HG03039 (cell line): ENCODE measurements at regions not wholly inside any gene's neighbourhood (a gene's known extent, or its start where the extent isn't known, plus 50 kb on each side); places are given as distances from the start of the nearest gene placed in this dataset.

Experiments used
- ATAC-seq: cut with Tn5 transposase; IDR thresholded peaks from one replicate; pipeline ENCODE4 v1.9.1; 2021; ENCODE audit warnings: mild to moderate bottlenecking, moderate library complexity; ENCODE audit not compliant: unreplicated experiment

DNA sequence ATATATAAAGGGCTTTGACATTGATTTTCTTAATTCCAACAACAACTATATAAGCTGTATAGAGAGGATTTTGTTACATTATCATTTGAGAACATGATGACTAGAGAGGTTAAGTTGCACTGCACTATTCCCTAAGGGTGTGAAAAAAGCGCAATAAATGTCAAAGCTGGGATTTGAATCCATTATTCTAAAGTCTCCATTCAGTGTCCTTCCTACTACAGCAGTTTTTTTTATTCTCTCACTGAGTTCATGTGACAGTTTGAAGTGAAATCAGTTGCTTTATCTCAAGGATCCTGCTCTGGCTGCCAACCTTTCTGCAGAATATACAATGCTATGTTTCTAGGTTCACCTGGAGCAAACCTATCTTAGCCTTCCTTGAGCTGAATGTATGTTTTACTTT, 177.5 kb downstream of the ANKRD50 start:
- no peak for ATAC-seq

DNA sequence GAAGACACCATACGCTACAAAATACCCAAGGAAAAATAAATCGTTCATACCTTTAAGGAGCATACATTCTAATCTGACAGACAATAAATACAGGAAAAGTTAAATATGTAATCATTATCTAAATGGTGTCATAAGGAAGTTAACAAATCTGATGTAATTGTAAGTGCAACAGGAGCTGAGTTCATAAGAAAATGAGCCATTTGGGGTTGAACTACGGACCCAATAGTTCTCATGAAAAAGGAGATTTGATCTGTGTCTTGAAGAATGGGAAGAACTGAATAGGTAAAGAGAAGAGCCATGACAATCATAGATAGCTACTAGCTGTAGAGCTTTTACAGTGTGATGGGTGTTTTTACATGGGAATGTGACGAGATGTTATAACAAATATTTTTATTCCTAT, 175.6 kb downstream of the ANKRD50 start:
- no peak for ATAC-seq

DNA sequence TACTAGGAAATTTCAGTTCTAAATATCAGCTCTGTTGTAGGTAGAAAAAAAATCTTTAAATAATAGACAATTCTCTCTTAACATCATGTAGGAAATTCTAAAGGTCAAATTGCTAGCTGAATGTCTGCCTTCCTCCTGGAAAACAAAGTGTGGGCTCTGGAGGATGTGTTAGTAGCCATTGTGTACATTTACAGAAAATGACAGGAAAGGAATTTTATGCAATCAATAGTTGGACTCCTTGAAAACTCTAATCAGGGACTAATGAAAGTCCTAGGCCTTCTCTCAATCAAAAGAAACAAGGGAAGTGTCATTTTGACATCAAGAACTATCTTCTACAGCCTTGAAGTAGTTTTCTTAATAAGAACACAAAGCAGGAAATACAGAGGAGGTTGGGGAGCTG, 174.6 kb downstream of the ANKRD50 start:
- ATAC-seq: no peak

DNA sequence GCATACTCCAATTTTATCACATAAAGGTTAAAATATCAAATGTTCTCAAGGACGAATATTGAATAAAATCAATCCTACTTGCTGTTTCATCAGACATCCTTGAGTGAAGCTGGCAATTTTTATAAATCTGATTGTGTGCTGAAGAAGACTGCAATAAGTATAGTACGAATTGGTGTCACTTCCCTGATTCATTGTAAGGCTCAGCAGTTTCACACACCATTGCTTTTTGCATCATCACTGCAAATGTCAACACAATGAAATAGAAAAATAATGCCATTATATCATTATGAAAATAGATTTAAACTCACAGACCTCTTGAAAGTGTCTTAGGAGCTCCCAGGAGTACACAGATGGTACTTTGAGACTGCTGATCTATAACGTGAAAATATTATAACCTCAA, 172.5 kb downstream of the ANKRD50 start:
- no peak for ATAC-seq

DNA sequence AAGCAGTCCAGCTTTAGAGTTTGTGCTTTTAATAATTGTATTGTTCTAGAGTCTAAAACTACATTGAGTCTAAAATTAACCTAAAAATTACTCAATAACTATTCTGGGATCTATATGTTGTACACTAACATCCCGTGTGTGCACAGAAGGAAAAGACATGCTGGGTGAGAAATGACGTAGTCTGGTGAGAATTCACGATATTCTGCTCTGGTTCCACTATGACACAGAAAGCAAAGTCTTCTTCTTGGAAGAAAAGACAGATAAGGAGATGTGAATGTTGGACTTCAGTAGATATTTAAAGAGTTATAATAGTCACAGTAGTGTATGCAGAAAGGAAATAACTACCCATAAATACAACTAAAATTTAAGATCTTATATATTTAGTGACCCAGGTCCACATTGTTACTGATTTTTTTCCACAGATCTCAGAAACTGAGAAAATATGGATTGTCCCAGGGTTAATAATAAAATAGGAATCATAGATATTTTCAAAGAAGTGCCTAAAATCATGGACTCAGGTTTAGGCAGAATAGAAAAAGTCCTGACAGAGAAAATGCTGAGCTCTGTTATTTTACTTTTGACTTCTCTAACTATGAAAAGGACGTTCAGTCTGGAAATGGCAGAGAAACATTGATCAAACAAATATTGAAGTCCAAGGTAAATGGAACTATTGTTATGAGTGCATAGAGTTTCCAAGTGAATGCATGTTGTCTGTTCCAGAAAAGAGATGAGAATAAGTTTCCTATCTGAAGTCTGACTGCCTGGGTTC, 170.7 kb downstream of the ANKRD50 start:
- ATAC-seq: no peak

DNA sequence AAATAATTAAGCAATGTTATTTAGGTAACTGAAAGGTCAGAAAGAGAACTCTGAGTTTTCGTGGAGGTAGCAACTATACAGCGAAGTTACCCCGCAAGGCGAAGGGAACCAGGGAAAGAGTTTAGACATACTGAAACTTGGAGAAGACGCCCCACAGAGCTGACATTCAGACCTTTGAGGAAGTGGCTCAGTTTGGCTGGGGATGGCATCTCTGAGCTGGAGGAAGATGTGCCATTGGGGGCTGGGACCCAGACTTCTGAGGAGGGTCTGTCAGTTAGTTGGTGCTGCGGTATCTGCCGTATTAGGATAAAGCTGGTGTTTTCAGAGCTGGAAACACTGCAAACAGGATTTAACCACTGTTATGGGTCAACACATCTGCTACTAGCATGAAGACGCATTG, 156.6 kb downstream of the ANKRD50 start:
- no peak for ATAC-seq

DNA sequence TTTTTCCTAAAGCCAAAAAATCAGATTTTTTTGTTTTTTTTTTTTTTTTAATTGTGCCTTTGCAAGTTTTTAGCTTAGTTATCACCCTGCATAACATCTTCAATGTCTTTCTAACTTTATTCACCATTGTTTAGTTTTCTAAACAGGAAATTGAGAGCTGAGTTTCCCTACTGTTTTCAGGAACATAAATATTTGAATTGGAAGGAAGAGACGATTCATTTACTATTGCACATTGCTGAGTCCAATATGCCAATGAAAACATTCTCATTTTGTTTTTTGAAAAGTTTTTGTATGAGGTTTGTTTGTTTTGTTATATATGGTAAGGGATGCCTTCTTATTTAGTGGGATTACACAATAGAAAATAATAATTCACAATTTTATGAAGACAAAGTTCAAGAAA, 148.4 kb downstream of the ANKRD50 start:
- ATAC-seq: no peak

DNA sequence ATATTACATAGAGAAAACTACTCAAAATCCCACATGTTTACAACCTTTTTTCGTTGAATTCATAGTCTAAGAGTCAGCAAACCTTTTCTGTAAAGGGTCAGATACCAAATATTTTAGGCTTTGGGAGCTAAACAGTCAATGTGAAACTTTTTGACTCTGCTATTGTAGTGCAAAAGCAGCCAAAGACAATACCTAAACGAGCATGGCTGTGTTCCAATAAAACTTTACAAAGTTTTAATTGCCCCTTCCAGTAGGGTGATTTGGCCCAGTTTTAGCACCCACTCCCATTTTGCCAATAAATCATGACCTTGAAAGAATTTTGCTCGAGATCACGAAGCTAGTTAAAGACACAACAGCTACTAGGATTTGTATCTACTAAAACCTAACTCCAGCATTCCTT, 147.2 kb downstream of the ANKRD50 start:
- ATAC-seq: no peak

DNA sequence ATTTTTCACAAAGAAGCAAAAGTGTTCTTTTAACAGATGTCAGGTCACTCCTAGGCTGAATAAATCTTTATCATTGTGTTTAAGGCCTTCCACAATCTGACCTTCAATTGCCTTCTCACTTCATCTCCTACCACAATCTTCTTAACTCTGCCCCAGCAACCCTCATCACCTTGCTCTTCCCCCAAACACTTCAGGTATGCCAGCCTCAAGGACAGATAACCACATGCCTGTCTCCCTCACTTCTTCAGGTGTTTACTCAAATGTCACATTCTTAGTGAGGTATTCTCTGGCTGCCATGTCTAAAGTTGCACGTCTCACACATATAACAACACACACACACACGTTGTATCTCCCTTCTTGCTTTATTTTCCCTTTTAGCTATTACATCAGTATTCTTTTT, 146.5 kb downstream of the ANKRD50 start:
- no peak for ATAC-seq

DNA sequence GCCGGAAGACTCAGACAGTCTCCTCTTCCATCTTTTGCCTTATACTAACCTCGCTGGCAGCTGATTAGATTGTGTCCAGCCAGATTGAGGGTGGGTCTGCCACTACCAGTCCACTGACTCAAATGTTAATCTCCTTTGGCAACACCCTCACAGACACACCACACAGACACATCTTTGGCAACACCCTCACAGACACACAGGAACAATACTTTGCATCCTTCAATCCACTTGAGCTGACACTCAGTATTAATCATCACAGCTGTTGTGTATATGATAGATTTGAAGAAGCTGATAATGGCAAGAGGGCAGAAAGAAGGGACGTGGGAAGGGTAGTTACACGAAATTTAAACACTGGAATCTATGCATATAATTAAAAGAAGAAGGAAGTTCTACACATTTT, 139.5 kb downstream of the ANKRD50 start:
- no peak for ATAC-seq

DNA sequence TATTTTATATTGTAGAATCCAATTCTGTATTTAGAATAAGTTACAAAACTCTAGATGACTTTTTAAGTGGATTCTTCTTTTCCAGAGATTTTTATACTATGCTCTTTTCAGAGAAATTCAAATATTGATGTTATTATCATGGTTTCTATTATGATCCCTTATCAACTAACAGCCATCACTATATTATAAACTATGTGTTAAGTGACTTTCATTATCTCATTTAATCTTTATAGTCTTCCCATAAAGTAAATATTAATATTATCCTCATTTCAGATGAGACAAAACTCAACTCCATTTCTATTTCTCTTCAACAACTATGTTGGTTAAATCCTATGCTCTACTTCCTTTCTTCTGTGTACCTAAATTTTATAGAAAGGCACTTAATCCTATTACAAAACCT, 132.6 kb downstream of the ANKRD50 start:
- no peak for ATAC-seq

DNA sequence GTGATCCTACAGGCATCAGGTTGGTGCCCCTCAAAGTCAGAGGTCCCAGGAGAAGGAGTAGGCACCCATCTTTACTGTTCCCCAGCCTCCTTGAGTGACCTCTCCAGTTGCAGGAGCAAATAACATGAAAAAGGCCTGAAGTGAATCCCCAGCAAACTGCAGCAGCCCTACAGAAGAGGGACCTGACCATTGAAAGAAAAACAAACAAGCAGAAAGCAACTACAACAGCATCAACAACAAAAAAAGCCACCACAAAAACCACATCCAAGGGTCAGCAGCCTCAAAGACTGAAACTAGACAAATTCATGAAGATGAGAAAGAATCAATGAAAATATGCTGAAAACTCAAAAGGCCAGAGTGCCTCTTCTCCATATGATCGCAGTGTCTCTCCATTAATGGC, 128.7 kb downstream of the ANKRD50 start:
- ATAC-seq: no peak

DNA sequence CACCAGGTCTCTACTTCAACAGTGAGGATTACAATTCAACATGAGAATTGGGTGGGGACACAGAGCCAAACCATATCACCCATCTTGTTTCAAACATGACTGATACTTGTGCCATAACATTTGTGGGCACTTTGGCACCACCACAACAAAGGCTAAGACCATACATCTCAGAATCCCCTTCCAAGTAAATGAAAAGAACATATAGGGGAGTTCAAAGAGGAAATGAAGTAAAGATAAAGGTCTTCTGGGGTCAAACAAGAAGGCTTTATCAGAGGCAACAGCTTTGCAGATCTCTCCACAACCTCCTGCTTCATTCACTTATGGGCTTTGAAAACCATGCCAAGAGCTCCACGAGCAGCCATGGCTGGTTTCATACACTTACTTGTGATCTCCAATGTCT, 122.7 kb downstream of the ANKRD50 start:
- no peak for ATAC-seq

DNA sequence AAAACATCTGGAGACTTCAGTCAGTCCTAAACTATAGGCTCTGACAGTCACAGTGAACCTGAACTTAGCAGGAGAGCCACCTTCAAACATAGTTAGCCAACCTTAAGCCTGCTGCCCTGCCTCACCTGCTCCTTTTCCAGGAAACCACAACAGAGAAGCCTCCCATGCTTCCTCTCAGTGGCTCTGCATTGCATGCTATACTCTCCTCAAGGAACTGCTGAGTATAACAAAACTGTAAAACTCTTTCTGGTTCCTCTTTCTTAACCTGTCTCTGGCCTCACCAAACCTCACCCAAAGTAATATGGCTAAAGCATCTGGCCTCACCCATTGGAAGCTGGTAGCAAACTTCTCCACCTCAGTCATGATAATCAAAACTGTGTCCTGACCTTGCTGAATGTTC, 122.1 kb downstream of the ANKRD50 start:
- ATAC-seq: no peak

DNA sequence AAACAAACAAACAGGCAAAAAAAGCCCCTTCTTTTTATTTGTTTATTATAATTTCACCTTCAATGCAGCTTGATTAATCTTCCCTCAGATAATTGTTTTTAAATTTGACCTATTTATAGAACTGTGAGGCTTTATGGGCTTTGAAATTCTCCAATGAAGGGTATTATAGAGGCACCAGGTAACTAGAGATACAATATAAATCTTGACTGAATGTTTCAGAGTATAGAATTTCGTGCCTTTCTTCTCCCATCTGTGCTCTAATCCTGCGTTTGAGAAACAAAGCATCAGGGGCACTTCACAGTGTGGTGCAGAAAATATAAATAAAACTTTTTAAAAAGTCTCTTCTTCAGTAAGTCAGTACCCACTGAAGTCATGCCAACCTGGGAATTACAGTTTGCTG, 120.9 kb downstream of the ANKRD50 start:
- no peak for ATAC-seq

DNA sequence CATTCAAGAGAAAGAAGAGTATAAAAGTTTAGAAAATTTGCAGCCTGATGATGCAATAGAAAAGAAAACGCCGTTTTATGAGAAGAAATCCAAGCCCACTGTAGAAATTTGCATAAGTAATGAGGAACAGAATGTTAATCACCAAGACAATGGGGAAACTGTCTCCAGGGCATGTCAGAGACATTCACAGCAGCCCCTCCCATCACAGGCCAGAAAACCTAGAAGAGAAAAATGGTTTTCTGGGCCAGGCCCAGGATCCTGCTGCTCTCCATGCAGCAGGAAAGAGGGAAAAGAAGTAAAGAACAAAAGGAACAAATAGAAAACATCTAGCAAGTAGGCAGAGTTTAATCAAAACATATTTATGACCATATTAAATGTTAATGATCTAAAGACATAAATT, 119.0 kb downstream of the ANKRD50 start:
- no peak for ATAC-seq

DNA sequence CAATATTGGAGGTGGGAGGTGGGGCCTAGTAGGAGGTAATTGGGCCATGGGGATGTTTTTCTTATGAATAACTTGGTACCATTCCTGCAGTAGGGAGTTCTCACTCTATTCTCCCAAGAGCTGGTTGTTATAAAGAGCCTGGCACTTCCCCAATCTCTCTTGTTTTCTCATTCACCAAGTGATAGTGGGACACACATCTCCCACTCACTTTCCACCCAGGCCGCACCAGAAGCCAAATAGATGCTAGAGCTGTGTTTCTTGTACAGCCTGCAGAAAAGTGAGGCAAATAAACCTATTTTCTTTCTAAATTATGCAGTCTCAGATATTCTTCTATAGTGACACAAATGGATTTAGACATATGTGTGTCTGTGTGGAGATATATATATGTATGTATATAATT, 117.6 kb downstream of the ANKRD50 start:
- no peak for ATAC-seq

DNA sequence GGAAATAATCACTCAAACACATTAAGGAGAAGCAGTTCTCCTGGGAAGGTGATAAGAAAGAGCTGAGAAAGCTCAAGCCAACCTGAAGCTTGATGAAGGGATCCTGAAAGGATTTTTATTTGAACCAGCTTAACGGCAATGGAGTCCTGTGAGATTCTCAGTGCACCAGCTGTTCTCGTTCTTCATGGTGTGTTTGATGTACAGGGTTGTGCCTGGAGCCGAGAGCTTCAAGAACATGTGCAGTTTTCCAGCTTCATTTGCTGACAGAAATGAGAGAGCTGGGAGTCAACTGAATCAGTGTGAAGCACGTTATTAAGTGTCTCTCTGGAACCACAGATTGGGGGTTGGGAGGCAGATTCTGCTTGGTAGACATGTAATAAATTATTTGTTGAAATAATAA, 115.7 kb downstream of the ANKRD50 start:
- ATAC-seq: no peak

DNA sequence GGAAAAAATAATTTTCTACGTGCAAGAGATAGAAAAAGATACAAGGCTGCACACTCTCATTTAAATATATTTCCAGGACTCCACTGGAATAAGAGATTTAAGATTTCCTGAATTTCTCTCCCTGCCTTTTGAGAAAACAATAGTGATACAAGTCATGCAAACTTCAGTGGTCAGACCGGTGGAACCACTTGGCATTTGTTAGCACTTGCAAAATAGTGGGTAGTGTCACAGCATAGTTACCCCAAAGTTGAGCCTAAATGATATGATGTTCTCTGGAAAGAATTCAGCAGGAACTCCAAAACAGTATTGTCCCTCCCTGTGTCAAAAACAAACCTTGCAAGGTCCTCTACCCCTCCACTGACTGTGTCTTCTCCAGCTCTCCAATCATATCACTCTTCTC, 102.3 kb downstream of the ANKRD50 start:
- ATAC-seq: no peak
